ENCODE measurements at regions not wholly inside any gene's neighbourhood (a gene's known extent, or its start where the extent isn't known, plus 50 kb on each side); places are given as distances from the start of the nearest gene placed in this dataset.

- intact Hi-C loops (cut with micrococcal nuclease), result no loop called here
- Histone ChIP-seq H3K4me3 (replicated peaks in 1 of 3; ENCODE audit: insufficient read depth in 1 of 3, low read depth in 1 of 3, low read length in 3 of 3) (no peak overlapping the region), H3K4me2 (ENCODE audit: insufficient read depth, low read length) (no peak overlapping the region), H3K4me1 (ENCODE audit: control insufficient read depth, extremely low read depth, insufficient read depth, low read length) (no peaks in the 10 kb centered on the region), H3K36me3 (ENCODE audit: control insufficient read depth in 2 of 2, extremely low read depth in 1 of 2, insufficient read depth in 2 of 2, low read length in 2 of 2) (peaks cover 0 to 3% of the 10 kb centered on the region in 2 experiments), H3K27ac (ENCODE audit: insufficient read depth, low read depth, low read length) (no peak overlapping the region), H3K27me3 (ENCODE audit: control insufficient read depth in 2 of 2, insufficient read depth in 2 of 2, low read length in 2 of 2) (no peaks in the 10 kb centered on the region), H3K9ac (replicated peaks; ENCODE audit: extremely low read depth, insufficient read depth, low read length) (no peak overlapping the region), H3K9me3 (replicated peaks; ENCODE audit: control insufficient read depth, insufficient read depth, low read length) (no peaks in the 10 kb centered on the region), H4K20me1 (replicated peaks; ENCODE audit: control insufficient read depth, extremely low read depth, insufficient read depth, low read length) (no peaks in the 10 kb centered on the region), H2AFZ (ENCODE audit: low read depth, low read length) (no peak overlapping the region), H3K9me1 (replicated peaks; ENCODE audit: control insufficient read depth, extremely low read depth, insufficient read depth, low read length) (no peaks in the 10 kb centered on the region), H3K79me2 (ENCODE audit: control insufficient read depth, insufficient read depth, low read length) (no peaks in the 10 kb centered on the region)
- ChIA-PET CTCF (interaction anchor here (1.4 to 1.5 kb wide), 2 partner anchors 12 to 243 kb away, joined by 3 to 4 read pairs; no protein-coding TSS in a partner anchor), POLR2A (no interaction called here)
- FAIRE-seq (no peak), DNase-seq (ENCODE audit: low read depth, low spot score) (no peak)
- TF ChIP-seq MAX (IDR thresholded peaks at IDR 0.05; ENCODE audit: insufficient read depth, insufficient read length) (no peak), MYC (IDR thresholded peaks at IDR 0.05; ENCODE audit: low read depth, low read length) (no peak), JUN (IDR thresholded peaks at IDR 0.05; ENCODE audit: borderline replicate concordance, insufficient read depth, insufficient read length, low read depth) (no peak), FOS (IDR thresholded peaks at IDR 0.05; ENCODE audit: borderline replicate concordance, insufficient read depth, low read length) (no peak), EZH2 (IDR thresholded peaks at IDR 0.05; ENCODE audit: borderline replicate concordance, low read depth, low read length, severe bottlenecking) (no peak), GATA2 (IDR thresholded peaks at IDR 0.05; ENCODE audit: insufficient read depth, insufficient read length, low read depth, low read length) (no peak), CTCF (IDR thresholded peaks at IDR 0.05; ENCODE audit: extremely low read depth in 1 of 2, insufficient read depth in 1 of 2, low read depth in 1 of 2, low read length in 2 of 2) (no peak), POLR2A (IDR thresholded peaks at IDR 0.05; ENCODE audit: low read depth, low read length) (no peak), POLR2AphosphoS5 (IDR thresholded peaks at IDR 0.05; ENCODE audit: insufficient read depth, low read depth, low read length) (no peak)
- dilution Hi-C loops (cut with MboI; ENCODE audit: extremely low pct_ligation_motif_present, low sequenced_read_pairs), result no loop called here
- BruUV-seq (replicated peaks), result no TSS peak
Measured at GRCh38 chr14:95417492-95417891, 97.8 kb upstream of the CLMN start.

Measured in endothelial cell of umbilical vein (primary cell).